ENCODE measurements at regions not wholly inside any gene's neighbourhood (a gene's known extent, or its start where the extent isn't known, plus 50 kb on each side); places are given as distances from the start of the nearest gene placed in this dataset.

DNA sequence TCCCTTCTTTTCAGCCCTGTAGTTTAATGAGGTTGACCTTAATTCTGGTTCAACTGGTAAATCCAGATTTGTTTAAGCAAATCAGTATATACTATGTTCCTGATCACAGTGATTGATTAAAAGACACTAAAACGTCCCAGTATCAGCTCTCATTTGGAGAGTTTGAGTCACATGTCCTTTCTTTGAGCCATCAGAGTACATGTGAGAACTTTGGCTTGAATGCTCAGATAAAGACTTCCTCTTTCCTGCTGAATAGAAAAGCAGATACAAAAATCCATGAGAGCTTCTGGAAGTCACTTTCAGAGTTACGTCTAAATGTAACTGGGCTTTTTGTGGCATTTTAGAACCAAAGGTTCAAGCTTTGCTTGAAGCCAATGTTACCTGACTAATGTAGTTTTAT is 341.8 kb upstream of the SATB1 start:
- no peak overlapping the region for H2AK5ac ChIP-seq (ENCODE audit: low read depth, low read length)
- no peak overlapping the region for H2BK15ac ChIP-seq (ENCODE audit: low read length)
- no peaks in the 10 kb centered on the region for H3K27me3 ChIP-seq (ENCODE audit: control insufficient read depth in 3 of 3, insufficient read depth in 3 of 3, low read depth in 1 of 3, low read length in 3 of 3)
- H3K9ac ChIP-seq (ENCODE audit: low read depth, low read length, poor library complexity) = no peak overlapping the region
- no peaks in the 10 kb centered on the region for H3K9me3 ChIP-seq (replicated peaks in 1 of 2; ENCODE audit: control insufficient read depth in 2 of 2, insufficient read depth in 1 of 2, low read depth in 1 of 2, low read length in 2 of 2)
- no peak overlapping the region for H3K14ac ChIP-seq (ENCODE audit: low read length)
- no peak overlapping the region for H2BK120ac ChIP-seq (ENCODE audit: low read depth, low read length)
- H2AFZ ChIP-seq (ENCODE audit: low read length) = no peak overlapping the region
- no peak overlapping the region for H4K91ac ChIP-seq (ENCODE audit: low read depth, low read length, poor library complexity)
- no peak overlapping the region for H3K23ac ChIP-seq (ENCODE audit: low read depth, low read length, poor library complexity)
- H3K27ac ChIP-seq (replicated peaks; ENCODE audit: low read length) = no peak overlapping the region
- no peak overlapping the region for H2BK5ac ChIP-seq (ENCODE audit: low read length)
- no peak overlapping the region for H3K4me3 ChIP-seq (ENCODE audit: low read length in 2 of 2)
- no peaks in the 10 kb centered on the region for H3K36me3 ChIP-seq (replicated peaks in 1 of 2; ENCODE audit: control insufficient read depth in 2 of 2, insufficient read depth in 2 of 2, low read length in 2 of 2)
- WGBS, 2 donors (ENCODE audit: extremely low coverage in 2 of 2, insufficient read length in 2 of 2, insufficient replicate concordance in 1 of 2) = no CpG with 5 or more reads among the region's 2 CpGs
- H3K4ac ChIP-seq (ENCODE audit: low read length) = no peak overlapping the region
- DNase-seq (ENCODE audit: low spot score) = no peak
- H3K4me1 ChIP-seq (ENCODE audit: control insufficient read depth in 2 of 2, insufficient read depth in 1 of 2, low read depth in 1 of 2, low read length in 2 of 2) = no peaks in the 10 kb centered on the region
- H3K79me1 ChIP-seq (ENCODE audit: low read depth, low read length) = no peaks in the 10 kb centered on the region
- H3K4me2 ChIP-seq (ENCODE audit: insufficient read depth, low read length, poor library complexity, severe bottlenecking) = no peak overlapping the region
- H3K18ac ChIP-seq (ENCODE audit: low read length) = no peak overlapping the region
- H4K8ac ChIP-seq (ENCODE audit: low read depth, low read length) = no peak overlapping the region
- no peak overlapping the region for H2BK12ac ChIP-seq (ENCODE audit: low read length)

DNA sequence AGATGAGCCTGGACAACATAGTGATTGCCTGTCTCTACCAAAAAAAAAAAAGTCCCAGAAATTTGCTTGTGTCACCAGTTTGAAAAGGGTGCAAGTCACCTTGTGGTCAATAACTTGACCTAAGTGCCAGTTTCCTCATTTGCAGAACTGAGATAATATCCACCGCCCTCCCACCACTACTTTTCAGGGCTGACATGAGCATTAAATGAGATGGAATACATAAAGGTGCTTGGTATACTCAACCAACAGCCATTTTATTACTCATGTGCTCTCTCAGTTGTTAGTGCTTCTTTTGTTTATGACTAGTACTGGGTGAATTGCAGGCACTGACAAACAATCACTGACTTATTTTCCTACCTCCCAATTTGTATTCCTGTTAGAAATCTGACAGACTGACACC is 340.5 kb upstream of the SATB1 start:
- H3K9me3 ChIP-seq (replicated peaks in 1 of 2; ENCODE audit: control insufficient read depth in 2 of 2, insufficient read depth in 1 of 2, low read depth in 1 of 2, low read length in 2 of 2) = no peaks in the 10 kb centered on the region
- no peak overlapping the region for H2BK15ac ChIP-seq (ENCODE audit: low read length)
- H2BK5ac ChIP-seq (ENCODE audit: low read length) = no peak overlapping the region
- no peak overlapping the region for H2BK12ac ChIP-seq (ENCODE audit: low read length)
- no peaks in the 10 kb centered on the region for H3K4me1 ChIP-seq (ENCODE audit: control insufficient read depth in 2 of 2, insufficient read depth in 1 of 2, low read depth in 1 of 2, low read length in 2 of 2)
- no peak overlapping the region for H3K18ac ChIP-seq (ENCODE audit: low read length)
- no peak overlapping the region for H3K4me3 ChIP-seq (ENCODE audit: low read length in 2 of 2)
- H3K9ac ChIP-seq (ENCODE audit: low read depth, low read length, poor library complexity) = no peak overlapping the region
- no peak overlapping the region for H3K14ac ChIP-seq (ENCODE audit: low read length)
- no peak overlapping the region for H2BK120ac ChIP-seq (ENCODE audit: low read depth, low read length)
- no CpG with 5 or more reads among the region's 1 CpG for WGBS, 2 donors (ENCODE audit: extremely low coverage in 2 of 2, insufficient read length in 2 of 2, insufficient replicate concordance in 1 of 2)
- no peak overlapping the region for H2AFZ ChIP-seq (ENCODE audit: low read length)
- no peak overlapping the region for H4K91ac ChIP-seq (ENCODE audit: low read depth, low read length, poor library complexity)
- no peak overlapping the region for H2AK5ac ChIP-seq (ENCODE audit: low read depth, low read length)
- no peak overlapping the region for H3K4ac ChIP-seq (ENCODE audit: low read length)
- H3K4me2 ChIP-seq (ENCODE audit: insufficient read depth, low read length, poor library complexity, severe bottlenecking) = no peak overlapping the region
- H3K23ac ChIP-seq (ENCODE audit: low read depth, low read length, poor library complexity) = no peak overlapping the region
- no peaks in the 10 kb centered on the region for H3K36me3 ChIP-seq (replicated peaks in 1 of 2; ENCODE audit: control insufficient read depth in 2 of 2, insufficient read depth in 2 of 2, low read length in 2 of 2)
- no peak for DNase-seq (ENCODE audit: low spot score)
- no peaks in the 10 kb centered on the region for H3K27me3 ChIP-seq (ENCODE audit: control insufficient read depth in 3 of 3, insufficient read depth in 3 of 3, low read depth in 1 of 3, low read length in 3 of 3)
- H3K27ac ChIP-seq (replicated peaks; ENCODE audit: low read length) = no peak overlapping the region
- no peaks in the 10 kb centered on the region for H3K79me1 ChIP-seq (ENCODE audit: low read depth, low read length)
- no peak overlapping the region for H4K8ac ChIP-seq (ENCODE audit: low read depth, low read length)

DNA sequence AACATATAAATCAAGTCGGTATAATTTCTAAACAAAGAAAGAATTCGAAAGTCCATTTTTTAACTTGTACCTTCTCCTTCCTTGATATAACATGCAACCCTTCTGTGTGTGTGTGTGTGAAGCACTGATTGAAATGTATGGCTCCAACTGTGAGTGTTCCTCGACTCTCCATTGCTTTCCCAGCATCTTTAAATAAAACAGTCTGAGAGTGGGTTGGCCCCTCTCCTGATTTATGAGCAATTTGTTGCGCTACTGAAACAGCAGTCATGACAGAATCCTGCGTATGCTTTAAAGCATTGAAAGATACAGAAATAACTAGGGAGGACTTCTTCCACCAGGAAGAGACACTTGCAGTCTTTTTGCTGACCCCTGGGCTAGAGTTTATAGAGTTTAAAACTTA is 340.0 kb upstream of the SATB1 start:
- Histone ChIP-seq H2BK12ac (ENCODE audit: low read length) (no peak overlapping the region), H3K4ac (ENCODE audit: low read length) (no peak overlapping the region), H2BK120ac (ENCODE audit: low read depth, low read length) (no peak overlapping the region), H2BK15ac (ENCODE audit: low read length) (no peak overlapping the region), H3K14ac (ENCODE audit: low read length) (no peak overlapping the region), H3K27me3 (ENCODE audit: control insufficient read depth in 3 of 3, insufficient read depth in 3 of 3, low read depth in 1 of 3, low read length in 3 of 3) (no peaks in the 10 kb centered on the region), H3K4me1 (ENCODE audit: control insufficient read depth in 2 of 2, insufficient read depth in 1 of 2, low read depth in 1 of 2, low read length in 2 of 2) (no peaks in the 10 kb centered on the region), H3K9me3 (replicated peaks in 1 of 2; ENCODE audit: control insufficient read depth in 2 of 2, insufficient read depth in 1 of 2, low read depth in 1 of 2, low read length in 2 of 2) (no peaks in the 10 kb centered on the region), H3K79me1 (ENCODE audit: low read depth, low read length) (no peaks in the 10 kb centered on the region), H4K91ac (ENCODE audit: low read depth, low read length, poor library complexity) (no peak overlapping the region), H4K8ac (ENCODE audit: low read depth, low read length) (no peak overlapping the region), H3K4me3 (ENCODE audit: low read length in 2 of 2) (no peak overlapping the region), H3K36me3 (replicated peaks in 1 of 2; ENCODE audit: control insufficient read depth in 2 of 2, insufficient read depth in 2 of 2, low read length in 2 of 2) (no peaks in the 10 kb centered on the region), H2BK5ac (ENCODE audit: low read length) (no peak overlapping the region), H2AFZ (ENCODE audit: low read length) (no peak overlapping the region), H3K27ac (replicated peaks; ENCODE audit: low read length) (no peak overlapping the region), H3K18ac (ENCODE audit: low read length) (no peak overlapping the region), H2AK5ac (ENCODE audit: low read depth, low read length) (no peak overlapping the region), H3K4me2 (ENCODE audit: insufficient read depth, low read length, poor library complexity, severe bottlenecking) (no peak overlapping the region), H3K23ac (ENCODE audit: low read depth, low read length, poor library complexity) (no peak overlapping the region), H3K9ac (ENCODE audit: low read depth, low read length, poor library complexity) (no peak overlapping the region)
- no CpG with 5 or more reads among the region's 5 CpGs for WGBS, 2 donors (ENCODE audit: extremely low coverage in 2 of 2, insufficient read length in 2 of 2, insufficient replicate concordance in 1 of 2)
- DNase-seq (ENCODE audit: low spot score) = no peak

DNA sequence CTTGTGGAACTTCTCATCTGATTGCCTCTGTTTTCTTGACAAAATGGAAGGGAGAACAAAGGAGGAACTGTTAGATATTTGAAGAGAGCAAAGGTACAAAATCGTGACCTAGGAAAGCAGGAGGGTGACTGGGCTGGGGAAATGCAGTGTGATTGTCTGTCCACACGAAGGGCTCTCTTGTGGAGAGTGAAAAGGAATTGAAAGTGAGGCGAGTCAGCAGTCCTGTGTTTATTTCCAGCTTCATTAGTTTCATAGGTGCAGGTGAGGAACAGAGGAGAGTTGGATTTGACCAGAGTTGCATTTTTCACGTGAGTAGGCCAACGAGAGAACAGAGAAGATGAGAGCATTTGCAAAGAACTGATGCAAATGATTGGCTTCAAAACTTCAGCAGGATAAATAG is 336.4 kb upstream of the SATB1 start:
- no peak overlapping the region for H4K8ac ChIP-seq (ENCODE audit: low read depth, low read length)
- H2BK12ac ChIP-seq (ENCODE audit: low read length) = no peak overlapping the region
- no peak overlapping the region for H3K23ac ChIP-seq (ENCODE audit: low read depth, low read length, poor library complexity)
- no peak overlapping the region for H3K18ac ChIP-seq (ENCODE audit: low read length)
- no peaks in the 10 kb centered on the region for H3K4me1 ChIP-seq (ENCODE audit: control insufficient read depth in 2 of 2, insufficient read depth in 1 of 2, low read depth in 1 of 2, low read length in 2 of 2)
- no peaks in the 10 kb centered on the region for H3K36me3 ChIP-seq (replicated peaks in 1 of 2; ENCODE audit: control insufficient read depth in 2 of 2, insufficient read depth in 2 of 2, low read length in 2 of 2)
- no peak overlapping the region for H2BK5ac ChIP-seq (ENCODE audit: low read length)
- H3K4me2 ChIP-seq (ENCODE audit: insufficient read depth, low read length, poor library complexity, severe bottlenecking) = no peak overlapping the region
- no CpG with 5 or more reads among the region's 5 CpGs for WGBS, 2 donors (ENCODE audit: extremely low coverage in 2 of 2, insufficient read length in 2 of 2, insufficient replicate concordance in 1 of 2)
- no peaks in the 10 kb centered on the region for H3K79me1 ChIP-seq (ENCODE audit: low read depth, low read length)
- no peak overlapping the region for H2AFZ ChIP-seq (ENCODE audit: low read length)
- no peak overlapping the region for H2AK5ac ChIP-seq (ENCODE audit: low read depth, low read length)
- no peak overlapping the region for H2BK15ac ChIP-seq (ENCODE audit: low read length)
- no peak overlapping the region for H3K4ac ChIP-seq (ENCODE audit: low read length)
- no peaks in the 10 kb centered on the region for H3K9me3 ChIP-seq (replicated peaks in 1 of 2; ENCODE audit: control insufficient read depth in 2 of 2, insufficient read depth in 1 of 2, low read depth in 1 of 2, low read length in 2 of 2)
- H3K27me3 ChIP-seq (ENCODE audit: control insufficient read depth in 3 of 3, insufficient read depth in 3 of 3, low read depth in 1 of 3, low read length in 3 of 3) = no peaks in the 10 kb centered on the region
- H3K4me3 ChIP-seq (ENCODE audit: low read length in 2 of 2) = no peak overlapping the region
- H3K14ac ChIP-seq (ENCODE audit: low read length) = no peak overlapping the region
- H4K91ac ChIP-seq (ENCODE audit: low read depth, low read length, poor library complexity) = no peak overlapping the region
- no peak overlapping the region for H3K9ac ChIP-seq (ENCODE audit: low read depth, low read length, poor library complexity)
- no peak overlapping the region for H2BK120ac ChIP-seq (ENCODE audit: low read depth, low read length)
- no peak for DNase-seq (ENCODE audit: low spot score)
- H3K27ac ChIP-seq (replicated peaks; ENCODE audit: low read length) = no peak overlapping the region

Measured in neuronal stem cell (in vitro differentiated cells).